NCI-H128 (cell line): ENCODE measurements at regions not wholly inside any gene's neighbourhood (a gene's known extent, or its start where the extent isn't known, plus 50 kb on each side); places are given as distances from the start of the nearest gene placed in this dataset.
"Not testable (repeated sequence)": the region's sequence is repeated elsewhere in the genome, so short reads cannot be mapped to it uniquely, and the experiment has no call there.

ENCODE experiments used
- DNase-seq: peaks from one replicate; lab custom pipeline; 2025; ENCODE audit not compliant: unreplicated experiment; lab: John Stamatoyannopoulos, UW

GRCh38 chr6:48747471-48747870 lies 636.5 kb upstream of the PTCHD4 start:
- DNase-seq = no peak

- DNase-seq = no peak
Measured at GRCh38 chr6:48747040-48747439, 636.0 kb upstream of the PTCHD4 start.

GRCh38 chr6:48744948-48745347 lies 634.0 kb upstream of the PTCHD4 start:
- no peak for DNase-seq

GRCh38 chr6:48743738-48744137 lies 632.7 kb upstream of the PTCHD4 start:
- DNase-seq = no peak

GRCh38 chr6:48736501-48737206 lies 625.7 kb upstream of the PTCHD4 start:
- DNase-seq = no peak

GRCh38 chr6:48735846-48736245 lies 624.8 kb upstream of the PTCHD4 start:
- no peak for DNase-seq

- DNase-seq = no peak
Measured at GRCh38 chr6:48733581-48733980, 622.6 kb upstream of the PTCHD4 start.

GRCh38 chr6:48714699-48715098 lies 603.7 kb upstream of the PTCHD4 start:
- DNase-seq = no peak

GRCh38 chr6:48714250-48714649 lies 603.3 kb upstream of the PTCHD4 start:
- no peak for DNase-seq

- no peak for DNase-seq
Measured at GRCh38 chr6:48713612-48714011, 602.6 kb upstream of the PTCHD4 start.

- DNase-seq = no peak
Measured at GRCh38 chr6:48706310-48706709, 595.3 kb upstream of the PTCHD4 start.

- DNase-seq = no peak
Measured at GRCh38 chr6:48701572-48701971, 590.6 kb upstream of the PTCHD4 start.

- DNase-seq = no peak
Measured at GRCh38 chr6:48695872-48696271, 584.9 kb upstream of the PTCHD4 start.

- no peak for DNase-seq
Measured at GRCh38 chr6:48691420-48691819, 580.4 kb upstream of the PTCHD4 start.

GRCh38 chr6:48689498-48689897 lies 578.5 kb upstream of the PTCHD4 start:
- DNase-seq = no peak

GRCh38 chr6:48678390-48678789 lies 567.4 kb upstream of the PTCHD4 start:
- no peak for DNase-seq

GRCh38 chr6:48671505-48671904 lies 560.5 kb upstream of the PTCHD4 start:
- no peak for DNase-seq

GRCh38 chr6:48670546-48670945 lies 559.5 kb upstream of the PTCHD4 start:
- DNase-seq = no peak

- no peak for DNase-seq
Measured at GRCh38 chr6:48667797-48668196, 556.8 kb upstream of the PTCHD4 start.

GRCh38 chr6:48664826-48665225 lies 553.8 kb upstream of the PTCHD4 start:
- no peak for DNase-seq

- DNase-seq = no peak
Measured at GRCh38 chr6:48658915-48659314, 547.9 kb upstream of the PTCHD4 start.

- DNase-seq = no peak
Measured at GRCh38 chr6:48641544-48641943, 530.5 kb upstream of the PTCHD4 start.

GRCh38 chr6:48638796-48639195 lies 527.8 kb upstream of the PTCHD4 start:
- DNase-seq = not testable (repeated sequence)
